ENCODE measurements at regions not wholly inside any gene's neighbourhood (a gene's known extent, or its start where the extent isn't known, plus 50 kb on each side); places are given as distances from the start of the nearest gene placed in this dataset.

DNA sequence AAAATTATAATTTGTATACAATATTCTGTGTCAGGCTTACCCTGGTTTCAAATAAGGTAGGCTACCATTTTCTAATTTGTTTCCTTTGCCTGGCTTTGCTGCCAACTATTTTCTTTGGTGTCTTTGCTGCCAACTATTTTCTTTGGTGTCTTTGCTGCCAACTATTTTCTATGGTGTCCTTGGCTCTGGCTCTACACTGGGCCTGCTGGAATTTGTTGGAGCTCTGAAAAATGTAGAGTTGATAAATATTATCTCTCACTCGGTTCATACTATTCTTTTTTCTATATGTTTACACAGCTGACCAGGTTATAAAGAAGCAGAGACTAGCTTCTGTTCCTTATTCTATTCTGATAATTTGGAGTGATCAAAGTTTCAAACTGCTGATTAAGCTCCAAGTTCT, 768.0 kb upstream of the PHF14 start:
- Mint-ChIP-seq H3K36me3 (ENCODE audit: insufficient read depth) (no peaks in the 10 kb centered on the region), H3K4me1 (ENCODE audit: low read depth) (no peaks in the 10 kb centered on the region), H3K27me3 (no peaks in the 10 kb centered on the region), H3K4me3 (ENCODE audit: low read depth) (no peak overlapping the region), H3K9me3 (ENCODE audit: low read depth) (no peaks in the 10 kb centered on the region), H3K27ac (no peak overlapping the region)
- no peak for DNase-seq (ENCODE audit: low spot score, unreplicated experiment)
- no peak for TF ChIP-seq CTCF (IDR thresholded peaks at IDR 0.05; ENCODE audit: unreplicated experiment)

GRCh38 chr7:10210000-10210399, 763.7 kb upstream of the PHF14 start:
- H3K27ac Mint-ChIP-seq, result no peak overlapping the region
- TF ChIP-seq CTCF (IDR thresholded peaks at IDR 0.05; ENCODE audit: unreplicated experiment), result no peak
- H3K4me3 Mint-ChIP-seq (ENCODE audit: low read depth), result no peak overlapping the region
- no peaks in the 10 kb centered on the region for H3K36me3 Mint-ChIP-seq (ENCODE audit: insufficient read depth)
- H3K9me3 Mint-ChIP-seq (ENCODE audit: low read depth), result peaks cover 9% of the 10 kb centered on the region
- DNase-seq (ENCODE audit: low spot score, unreplicated experiment), result no peak
- H3K27me3 Mint-ChIP-seq, result no peaks in the 10 kb centered on the region
- H3K4me1 Mint-ChIP-seq (ENCODE audit: low read depth), result no peaks in the 10 kb centered on the region

- DNase-seq (ENCODE audit: low spot score, unreplicated experiment), result no peak
- no peak for TF ChIP-seq CTCF (IDR thresholded peaks at IDR 0.05; ENCODE audit: unreplicated experiment)
Measured at GRCh38 chr7:10211016-10211415, 762.7 kb upstream of the PHF14 start.

DNA sequence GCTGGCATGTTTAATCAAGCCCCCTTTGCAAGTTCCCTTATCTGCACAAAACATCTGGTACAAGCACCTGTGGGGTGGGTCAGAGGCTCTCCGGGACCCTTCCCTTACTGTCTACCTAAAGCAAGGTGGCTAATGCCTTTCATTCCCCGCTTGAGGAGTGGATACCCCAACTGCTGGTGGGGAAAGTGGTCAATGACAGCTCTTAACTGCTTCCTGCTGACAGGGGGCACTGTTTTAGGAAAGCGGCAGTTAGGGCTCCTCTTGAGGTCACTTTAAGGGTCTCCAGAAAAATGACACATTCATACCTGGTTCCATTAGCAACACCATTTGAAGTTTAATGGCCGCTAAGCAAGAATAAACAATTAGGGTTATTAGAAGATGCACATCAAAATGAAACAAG, 761.8 kb upstream of the PHF14 start:
- Mint-ChIP-seq H3K4me3 (ENCODE audit: low read depth) (no peak overlapping the region), H3K27me3 (no peaks in the 10 kb centered on the region), H3K9me3 (ENCODE audit: low read depth) (peaks cover 9% of the 10 kb centered on the region), H3K27ac (no peak overlapping the region), H3K36me3 (ENCODE audit: insufficient read depth) (no peaks in the 10 kb centered on the region), H3K4me1 (ENCODE audit: low read depth) (no peaks in the 10 kb centered on the region)
- no peak for TF ChIP-seq CTCF (IDR thresholded peaks at IDR 0.05; ENCODE audit: unreplicated experiment)
- DNase-seq (ENCODE audit: low spot score, unreplicated experiment), result no peak

More at GRCh38 chr7:10211016-10211415, 762.7 kb upstream of the PHF14 start:
- H3K9me3 Mint-ChIP-seq (ENCODE audit: low read depth), result peaks cover 9% of the 10 kb centered on the region
- H3K27me3 Mint-ChIP-seq, result no peaks in the 10 kb centered on the region
- H3K4me3 Mint-ChIP-seq (ENCODE audit: low read depth), result no peak overlapping the region
- no peaks in the 10 kb centered on the region for H3K4me1 Mint-ChIP-seq (ENCODE audit: low read depth)
- H3K27ac Mint-ChIP-seq, result no peak overlapping the region
- no peaks in the 10 kb centered on the region for H3K36me3 Mint-ChIP-seq (ENCODE audit: insufficient read depth)

GRCh38 chr7:10212649-10213048, 761.0 kb upstream of the PHF14 start:
- Mint-ChIP-seq H3K4me3 (ENCODE audit: low read depth) (no peak overlapping the region), H3K9me3 (ENCODE audit: low read depth) (peaks cover 9% of the 10 kb centered on the region), H3K4me1 (ENCODE audit: low read depth) (no peaks in the 10 kb centered on the region), H3K27ac (no peak overlapping the region), H3K36me3 (ENCODE audit: insufficient read depth) (no peaks in the 10 kb centered on the region), H3K27me3 (no peaks in the 10 kb centered on the region)
- no peak for DNase-seq (ENCODE audit: low spot score, unreplicated experiment)
- no peak for TF ChIP-seq CTCF (IDR thresholded peaks at IDR 0.05; ENCODE audit: unreplicated experiment)
